ENCODE measurements at regions not wholly inside any gene's neighbourhood (a gene's known extent, or its start where the extent isn't known, plus 50 kb on each side); places are given as distances from the start of the nearest gene placed in this dataset.
"Not testable (repeated sequence)": the region's sequence is repeated elsewhere in the genome, so short reads cannot be mapped to it uniquely, and the experiment has no call there.

- H3K36me3 ChIP-seq (ENCODE audit: insufficient read depth, low read length); H3K4me1 ChIP-seq (ENCODE audit: insufficient read depth, low read length); H3K27ac ChIP-seq (ENCODE audit: low read depth, low read length); H3K9me3 ChIP-seq (ENCODE audit: low read length); H3K27me3 ChIP-seq (ENCODE audit: control insufficient read depth in 1 of 2, insufficient read depth in 2 of 2, low read length in 2 of 2); H3K9ac ChIP-seq (ENCODE audit: low read length); H3K4me3 ChIP-seq (ENCODE audit: low read depth in 1 of 2, low read length in 2 of 2): not testable (repeated sequence)
These were observed 249.4 kb upstream of the NOTCH2NLA start for GRCh38 chr1:146478125-146478720.

GRCh38 chr1:146475086-146475485, 246.3 kb upstream of the NOTCH2NLA start:
- H3K4me3 ChIP-seq (ENCODE audit: low read depth in 1 of 2, low read length in 2 of 2); H3K27me3 ChIP-seq (ENCODE audit: control insufficient read depth in 1 of 2, insufficient read depth in 2 of 2, low read length in 2 of 2); H3K27ac ChIP-seq (ENCODE audit: low read depth, low read length); H3K36me3 ChIP-seq (ENCODE audit: insufficient read depth, low read length); H3K9me3 ChIP-seq (ENCODE audit: low read length); H3K4me1 ChIP-seq (ENCODE audit: insufficient read depth, low read length); H3K9ac ChIP-seq (ENCODE audit: low read length): not testable (repeated sequence)

GRCh38 chr1:146474216-146474615, 245.4 kb upstream of the NOTCH2NLA start:
- H3K9me3 ChIP-seq (ENCODE audit: low read length); H3K4me3 ChIP-seq (ENCODE audit: low read depth in 1 of 2, low read length in 2 of 2); H3K9ac ChIP-seq (ENCODE audit: low read length); H3K4me1 ChIP-seq (ENCODE audit: insufficient read depth, low read length); H3K27ac ChIP-seq (ENCODE audit: low read depth, low read length); H3K27me3 ChIP-seq (ENCODE audit: control insufficient read depth in 1 of 2, insufficient read depth in 2 of 2, low read length in 2 of 2); H3K36me3 ChIP-seq (ENCODE audit: insufficient read depth, low read length): not testable (repeated sequence)

- not testable (repeated sequence) for H3K9ac ChIP-seq (ENCODE audit: low read length); H3K27me3 ChIP-seq (ENCODE audit: control insufficient read depth in 1 of 2, insufficient read depth in 2 of 2, low read length in 2 of 2); H3K9me3 ChIP-seq (ENCODE audit: low read length); H3K4me1 ChIP-seq (ENCODE audit: insufficient read depth, low read length); H3K27ac ChIP-seq (ENCODE audit: low read depth, low read length); H3K36me3 ChIP-seq (ENCODE audit: insufficient read depth, low read length)
- peak overlapping the region in 1 of 2 donors; percentile 45 for H3K4me3 ChIP-seq (ENCODE audit: low read depth in 1 of 2, low read length in 2 of 2)
These were observed 243.5 kb upstream of the NOTCH2NLA start for GRCh38 chr1:146472192-146472861.

- H3K27me3 ChIP-seq (ENCODE audit: control insufficient read depth in 1 of 2, insufficient read depth in 2 of 2, low read length in 2 of 2); H3K27ac ChIP-seq (ENCODE audit: low read depth, low read length); H3K9ac ChIP-seq (ENCODE audit: low read length); H3K4me1 ChIP-seq (ENCODE audit: insufficient read depth, low read length); H3K9me3 ChIP-seq (ENCODE audit: low read length); H3K36me3 ChIP-seq (ENCODE audit: insufficient read depth, low read length); H3K4me3 ChIP-seq (ENCODE audit: low read depth in 1 of 2, low read length in 2 of 2): not testable (repeated sequence)
These were observed 231.1 kb upstream of the NOTCH2NLA start for GRCh38 chr1:146459939-146460338.

- not testable (repeated sequence) for H3K27me3 ChIP-seq (ENCODE audit: control insufficient read depth in 1 of 2, insufficient read depth in 2 of 2, low read length in 2 of 2); H3K9me3 ChIP-seq (ENCODE audit: low read length); H3K36me3 ChIP-seq (ENCODE audit: insufficient read depth, low read length); H3K4me1 ChIP-seq (ENCODE audit: insufficient read depth, low read length); H3K27ac ChIP-seq (ENCODE audit: low read depth, low read length); H3K4me3 ChIP-seq (ENCODE audit: low read depth in 1 of 2, low read length in 2 of 2); H3K9ac ChIP-seq (ENCODE audit: low read length)
These were observed 230.5 kb upstream of the NOTCH2NLA start for GRCh38 chr1:146459308-146459707.

GRCh38 chr1:146448877-146449246, 220.0 kb upstream of the NOTCH2NLA start:
- not testable (repeated sequence) for H3K36me3 ChIP-seq (ENCODE audit: insufficient read depth, low read length); H3K9me3 ChIP-seq (ENCODE audit: low read length); H3K4me1 ChIP-seq (ENCODE audit: insufficient read depth, low read length); H3K27ac ChIP-seq (ENCODE audit: low read depth, low read length); H3K9ac ChIP-seq (ENCODE audit: low read length); H3K4me3 ChIP-seq (ENCODE audit: low read depth in 1 of 2, low read length in 2 of 2); H3K27me3 ChIP-seq (ENCODE audit: control insufficient read depth in 1 of 2, insufficient read depth in 2 of 2, low read length in 2 of 2)

GRCh38 chr1:146448212-146448876, 219.5 kb upstream of the NOTCH2NLA start:
- not testable (repeated sequence) for H3K27ac ChIP-seq (ENCODE audit: low read depth, low read length); H3K9me3 ChIP-seq (ENCODE audit: low read length); H3K4me3 ChIP-seq (ENCODE audit: low read depth in 1 of 2, low read length in 2 of 2); H3K9ac ChIP-seq (ENCODE audit: low read length); H3K4me1 ChIP-seq (ENCODE audit: insufficient read depth, low read length); H3K27me3 ChIP-seq (ENCODE audit: control insufficient read depth in 1 of 2, insufficient read depth in 2 of 2, low read length in 2 of 2); H3K36me3 ChIP-seq (ENCODE audit: insufficient read depth, low read length)

GRCh38 chr1:146443871-146444222, 215.0 kb upstream of the NOTCH2NLA start:
- H3K27ac ChIP-seq (ENCODE audit: low read depth, low read length); H3K9ac ChIP-seq (ENCODE audit: low read length); H3K9me3 ChIP-seq (ENCODE audit: low read length); H3K4me1 ChIP-seq (ENCODE audit: insufficient read depth, low read length); H3K36me3 ChIP-seq (ENCODE audit: insufficient read depth, low read length); H3K27me3 ChIP-seq (ENCODE audit: control insufficient read depth in 1 of 2, insufficient read depth in 2 of 2, low read length in 2 of 2); H3K4me3 ChIP-seq (ENCODE audit: low read depth in 1 of 2, low read length in 2 of 2): not testable (repeated sequence)

- not testable (repeated sequence) for H3K9ac ChIP-seq (ENCODE audit: low read length); H3K4me3 ChIP-seq (ENCODE audit: low read depth in 1 of 2, low read length in 2 of 2)
These were observed 214.5 kb upstream of the NOTCH2NLA start for GRCh38 chr1:146443088-146443870.

GRCh38 chr1:146438543-146438942, 209.7 kb upstream of the NOTCH2NLA start:
- not testable (repeated sequence) for H3K4me3 ChIP-seq (ENCODE audit: low read depth in 1 of 2, low read length in 2 of 2); H3K9ac ChIP-seq (ENCODE audit: low read length); H3K27me3 ChIP-seq (ENCODE audit: control insufficient read depth in 1 of 2, insufficient read depth in 2 of 2, low read length in 2 of 2); H3K27ac ChIP-seq (ENCODE audit: low read depth, low read length); H3K9me3 ChIP-seq (ENCODE audit: low read length); H3K36me3 ChIP-seq (ENCODE audit: insufficient read depth, low read length); H3K4me1 ChIP-seq (ENCODE audit: insufficient read depth, low read length)

More at GRCh38 chr1:146443088-146443870, 214.5 kb upstream of the NOTCH2NLA start:
- not testable (repeated sequence) for H3K27me3 ChIP-seq (ENCODE audit: control insufficient read depth in 1 of 2, insufficient read depth in 2 of 2, low read length in 2 of 2); H3K27ac ChIP-seq (ENCODE audit: low read depth, low read length); H3K36me3 ChIP-seq (ENCODE audit: insufficient read depth, low read length); H3K9me3 ChIP-seq (ENCODE audit: low read length); H3K4me1 ChIP-seq (ENCODE audit: insufficient read depth, low read length)

Data from muscle layer of colon (tissue), 2 donors.